A549 (cell line): ENCODE measurements at regions not wholly inside any gene's neighbourhood (a gene's known extent, or its start where the extent isn't known, plus 50 kb on each side); places are given as distances from the start of the nearest gene placed in this dataset.

Experiments
- HOXA7 ChIP-seq: fragments of 250-450 bp; sonication (Bioruptor Pico); IDR thresholded peaks from 2 replicates; pipeline ENCODE4 v1.5.0; 2020; ENCODE audit warnings: mild to moderate bottlenecking, moderate library complexity
- HOXB5 ChIP-seq: fragments of 250-450 bp; sonication (Bioruptor Pico); IDR thresholded peaks from 2 replicates; pipeline ENCODE4 v1.5.0; 2020; ENCODE audit warnings: mild to moderate bottlenecking, moderate library complexity
- KDM1A ChIP-seq: fragments of 200-600 bp; sonication (generic); IDR thresholded peaks from 2 replicates; pipeline ENCODE4 v1.6.1; 2016; ENCODE audit warnings: low read depth, mild to moderate bottlenecking
- MAZ ChIP-seq: fragments of 150-350 bp; IDR thresholded peaks from 2 replicates; pipeline ENCODE4 v1.6.1; 2014; ENCODE audit warnings: antibody characterized with exemption, low read depth, low read length, borderline replicate concordance
- TF ChIP-seq, protein P1 (sequence below): IDR thresholded peaks from 2 replicates; pipeline ENCODE4 v1.6.1; 2012

DNA sequence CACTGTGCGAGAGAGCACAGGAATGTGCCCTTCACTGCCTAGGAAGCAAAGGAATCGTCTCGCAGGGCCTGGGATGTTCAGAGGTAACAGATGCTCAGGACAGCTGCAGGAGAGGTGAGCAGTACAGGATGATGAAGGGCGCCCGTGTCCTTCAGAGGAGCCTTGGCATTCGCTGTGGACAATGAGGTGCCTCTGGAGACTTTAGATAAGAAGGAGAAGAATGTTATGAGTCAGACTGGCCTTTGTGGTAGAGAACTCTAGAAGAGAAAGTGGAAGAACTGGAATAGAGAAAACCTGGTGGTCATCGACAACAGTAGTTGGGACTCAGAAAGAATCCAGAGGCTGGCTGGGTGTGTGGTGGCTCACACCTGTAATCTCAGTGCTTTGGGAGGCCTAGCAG lies 64.4 kb upstream of the LEP start:
- no peak for TF ChIP-seq HOXB5 (CRISPR knock-in tag)
- no peak for TF ChIP-seq HOXA7 (CRISPR knock-in tag)
- TF ChIP-seq, protein P1, sequence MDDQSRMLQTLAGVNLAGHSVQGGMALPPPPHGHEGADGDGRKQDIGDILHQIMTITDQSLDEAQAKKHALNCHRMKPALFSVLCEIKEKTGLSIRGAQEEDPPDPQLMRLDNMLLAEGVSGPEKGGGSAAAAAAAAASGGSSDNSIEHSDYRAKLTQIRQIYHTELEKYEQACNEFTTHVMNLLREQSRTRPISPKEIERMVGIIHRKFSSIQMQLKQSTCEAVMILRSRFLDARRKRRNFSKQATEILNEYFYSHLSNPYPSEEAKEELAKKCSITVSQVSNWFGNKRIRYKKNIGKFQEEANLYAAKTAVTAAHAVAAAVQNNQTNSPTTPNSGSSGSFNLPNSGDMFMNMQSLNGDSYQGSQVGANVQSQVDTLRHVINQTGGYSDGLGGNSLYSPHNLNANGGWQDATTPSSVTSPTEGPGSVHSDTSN = no peak
- TF ChIP-seq MAZ = no peak
- TF ChIP-seq KDM1A = no peak
